Astrocyte (in vitro differentiated cells and primary cell): ENCODE measurements at regions not wholly inside any gene's neighbourhood (a gene's known extent, or its start where the extent isn't known, plus 50 kb on each side); places are given as distances from the start of the nearest gene placed in this dataset.

Experiments used
- DNase-seq: peaks from one replicate; pipeline ENCODE4 v3.0.0-alpha.2; 2010; ENCODE audit warnings: low read depth
- FAIRE-seq: peaks from 2 replicates; lab custom pipeline; 2011; peaks lifted over from hg19 to GRCh38; lab: Jason Lieb, UNC
- H2AFZ ChIP-seq: 2 replicates; pipeline ENCODE4 v1.6.0; 2012; ENCODE audit warnings: low read depth, low read length, inconsistent platforms
- H3K27ac ChIP-seq: 2 replicates; pipeline ENCODE4 v1.5.1; 2011; ENCODE audit warnings: low read depth, low read length, inconsistent platforms
- H3K27me3 ChIP-seq: 2 replicates; pipeline ENCODE4 v1.6.0; 2011; ENCODE audit warnings: low read length, inconsistent platforms; ENCODE audit not compliant: insufficient read depth
- H3K36me3 ChIP-seq: 2 replicates; pipeline ENCODE4 v1.5.1; 2011; ENCODE audit warnings: low read length, inconsistent platforms; ENCODE audit not compliant: insufficient read depth
- H3K4me1 ChIP-seq: 2 replicates; pipeline ENCODE4 v1.5.1; 2011; ENCODE audit warnings: low read length, inconsistent platforms; ENCODE audit not compliant: insufficient read depth
- H3K4me2 ChIP-seq: 2 replicates; pipeline ENCODE4 v1.6.0; 2012; ENCODE audit warnings: low read length, inconsistent platforms
- H3K4me3 ChIP-seq: 2 replicates; pipeline ENCODE4 v1.5.1; 2011; ENCODE audit warnings: low read depth, mild to moderate bottlenecking, low read length, inconsistent platforms; ENCODE audit not compliant: insufficient read depth
- H3K79me2 ChIP-seq: 2 replicates; pipeline ENCODE4 v1.6.0; 2012; ENCODE audit warnings: mild to moderate bottlenecking, low read length, inconsistent platforms; ENCODE audit not compliant: insufficient read depth
- H3K9ac ChIP-seq: 2 replicates; pipeline ENCODE4 v1.6.0; 2012; ENCODE audit warnings: mild to moderate bottlenecking, low read length, inconsistent platforms
- H3K9me3 ChIP-seq: 2 replicates; pipeline ENCODE4 v1.5.1; 2012; ENCODE audit warnings: low read depth, mild to moderate bottlenecking, low read length, inconsistent platforms; ENCODE audit not compliant: insufficient read depth
- H4K20me1 ChIP-seq: 2 replicates; pipeline ENCODE4 v1.6.0; 2012; ENCODE audit warnings: low read length, inconsistent platforms; ENCODE audit not compliant: insufficient read depth
- H3K27ac Mint-ChIP-seq: one replicate; pipeline ENCODE4 v1.8.0; 2021; ENCODE audit warnings: mild to moderate bottlenecking, mixed read lengths; ENCODE audit not compliant: unreplicated experiment
- H3K27me3 Mint-ChIP-seq: one replicate; pipeline ENCODE4 v1.8.0; 2021; ENCODE audit warnings: low read depth, mixed read lengths; ENCODE audit not compliant: unreplicated experiment
- H3K36me3 Mint-ChIP-seq: one replicate; pipeline ENCODE4 v1.8.0; 2021; ENCODE audit warnings: low read depth, mixed read lengths; ENCODE audit not compliant: unreplicated experiment
- H3K4me1 Mint-ChIP-seq: one replicate; pipeline ENCODE4 v1.8.0; 2021; ENCODE audit warnings: low read depth, mixed read lengths; ENCODE audit not compliant: unreplicated experiment
- H3K4me3 Mint-ChIP-seq: one replicate; pipeline ENCODE4 v1.8.0; 2021; ENCODE audit warnings: mild to moderate bottlenecking, moderate library complexity, mixed read lengths; ENCODE audit not compliant: unreplicated experiment
- H3K9me3 Mint-ChIP-seq: one replicate; pipeline ENCODE4 v1.8.0; 2021; ENCODE audit warnings: mild to moderate bottlenecking, mixed read lengths; ENCODE audit not compliant: unreplicated experiment
- CTCF ChIP-seq: IDR thresholded peaks from 2 replicates; pipeline ENCODE4 v1.5.1; 2011; ENCODE audit warnings: low read depth, mild to moderate bottlenecking, inconsistent platforms, low read length, moderate library complexity; ENCODE audit not compliant: insufficient read depth
- EZH2 ChIP-seq: IDR thresholded peaks from 2 replicates; pipeline ENCODE4 v1.6.1; 2012; ENCODE audit warnings: mild to moderate bottlenecking, low read length, inconsistent platforms; ENCODE audit not compliant: insufficient read depth

GRCh38 chr15:81914333-81914732, 131.5 kb downstream of the MEX3B start:
- DNase-seq (no peak), FAIRE-seq (no peak)
- no peaks in the 10 kb centered on the region for H3K4me1 ChIP-seq
- TF ChIP-seq CTCF: no peak
- TF ChIP-seq EZH2: no peak
- peaks cover 9% of the 10 kb centered on the region for H3K9me3 ChIP-seq
- no peak overlapping the region for H3K9ac ChIP-seq
- no peak overlapping the region for H2AFZ ChIP-seq
- no peak overlapping the region for H3K27ac ChIP-seq
- no peak overlapping the region for H3K4me3 ChIP-seq
- no peaks in the 10 kb centered on the region for H3K79me2 ChIP-seq
- Mint-ChIP-seq H3K4me3 (no peak overlapping the region), H3K4me1 (no peaks in the 10 kb centered on the region), H3K9me3 (peaks cover 17% of the 10 kb centered on the region), H3K27me3 (peaks cover 9% of the 10 kb centered on the region), H3K27ac (no peak overlapping the region), H3K36me3 (no peaks in the 10 kb centered on the region)
- no peak overlapping the region for H3K4me2 ChIP-seq
- no peaks in the 10 kb centered on the region for H3K27me3 ChIP-seq
- no peaks in the 10 kb centered on the region for H3K36me3 ChIP-seq
- H4K20me1 ChIP-seq: no peaks in the 10 kb centered on the region

- H3K36me3 Mint-ChIP-seq: no peaks in the 10 kb centered on the region
- DNase-seq: no peak
- Histone ChIP-seq H3K4me3 (no peak overlapping the region), H3K4me1 (no peaks in the 10 kb centered on the region), H4K20me1 (no peaks in the 10 kb centered on the region), H3K36me3 (no peaks in the 10 kb centered on the region), H3K4me2 (no peak overlapping the region), H3K9me3 (no peaks in the 10 kb centered on the region), H3K9ac (no peak overlapping the region), H2AFZ (no peak overlapping the region), H3K79me2 (no peaks in the 10 kb centered on the region), H3K27ac (no peak overlapping the region), H3K27me3 (no peaks in the 10 kb centered on the region)
- TF ChIP-seq EZH2 (no peak), CTCF (no peak)
- no peak overlapping the region for H3K4me3 Mint-ChIP-seq
- no peaks in the 10 kb centered on the region for H3K4me1 Mint-ChIP-seq
- no peak overlapping the region for H3K27ac Mint-ChIP-seq
- no peak for FAIRE-seq
- peaks cover 9% of the 10 kb centered on the region for H3K27me3 Mint-ChIP-seq
- H3K9me3 Mint-ChIP-seq: peaks cover 2% of the 10 kb centered on the region
Observed at GRCh38 chr15:81911022-81911971, 134.5 kb downstream of the MEX3B start.
